Activated B cell treated with CpG ODN at 0.5 μM for 24 hours (primary cell): ENCODE measurements at regions not wholly inside any gene's neighbourhood (a gene's known extent, or its start where the extent isn't known, plus 50 kb on each side); places are given as distances from the start of the nearest gene placed in this dataset.

Experiments used
- ATAC-seq: fragments of 200-7000 bp; cut with Tn5 transposase; one replicate; pipeline ENCODE4 v1.10.0; 2021; ENCODE audit warnings: low read depth, mild to moderate bottlenecking, moderate library complexity
- CTCF ChIA-PET: fragments of 350-600 bp; sonication (Branson Sonifier 250); formaldehyde crosslinking; loops from one replicate; lab custom pipeline; 2021; ENCODE audit warnings: antibody characterized with exemption; lab: Charles Lee
- POLR2A ChIA-PET: fragments of 350-600 bp; sonication (Branson Sonifier 250); formaldehyde crosslinking; loops from one replicate; lab custom pipeline; 2021; ENCODE audit warnings: antibody characterized with exemption; lab: Charles Lee
- DNase-seq: peaks from one replicate; pipeline ENCODE4 v3.0.0; 2022
- H3K27ac Mint-ChIP-seq: one replicate; pipeline ENCODE4 v1.8.0; 2020; ENCODE audit warnings: mixed read lengths
- H3K27me3 Mint-ChIP-seq: one replicate; pipeline ENCODE4 v1.8.0; 2021; ENCODE audit warnings: mixed read lengths
- H3K36me3 Mint-ChIP-seq: one replicate; pipeline ENCODE4 v1.8.0; 2021; ENCODE audit warnings: low read depth, mixed read lengths
- H3K4me1 Mint-ChIP-seq: one replicate; pipeline ENCODE4 v1.8.0; 2021; ENCODE audit warnings: mixed read lengths
- H3K4me3 Mint-ChIP-seq: one replicate; pipeline ENCODE4 v1.8.0; 2020; ENCODE audit warnings: mild to moderate bottlenecking, mixed read lengths
- H3K9me3 Mint-ChIP-seq: one replicate; pipeline ENCODE4 v1.8.0; 2020; ENCODE audit warnings: mixed read lengths
- CTCF ChIP-seq: fragments of 200-600 bp; IDR thresholded peaks from one replicate; pipeline ENCODE4 v1.8.0; 2022; ENCODE audit warnings: antibody characterized with exemption, mild to moderate bottlenecking
- intact Hi-C: fragments of 100-400 bp; cut with micrococcal nuclease; formaldehyde crosslinking; loops from one replicate; pipeline ENCODE4 v1.15.1; 2024

- Mint-ChIP-seq H3K4me3 (no peak overlapping the region), H3K4me1 (no peaks in the 10 kb centered on the region), H3K36me3 (no peaks in the 10 kb centered on the region), H3K27ac (no peak overlapping the region), H3K27me3 (peaks cover 2% of the 10 kb centered on the region), H3K9me3 (no peaks in the 10 kb centered on the region)
- ATAC-seq (no peak), DNase-seq (no peak)
- ChIA-PET CTCF (no interaction called here), POLR2A (no interaction called here)
- TF ChIP-seq CTCF: no peak
- intact Hi-C loops: no loop called here
Measured at GRCh38 chr3:22729212-22729611, 473.9 kb upstream of the UBE2E2 start.

DNA sequence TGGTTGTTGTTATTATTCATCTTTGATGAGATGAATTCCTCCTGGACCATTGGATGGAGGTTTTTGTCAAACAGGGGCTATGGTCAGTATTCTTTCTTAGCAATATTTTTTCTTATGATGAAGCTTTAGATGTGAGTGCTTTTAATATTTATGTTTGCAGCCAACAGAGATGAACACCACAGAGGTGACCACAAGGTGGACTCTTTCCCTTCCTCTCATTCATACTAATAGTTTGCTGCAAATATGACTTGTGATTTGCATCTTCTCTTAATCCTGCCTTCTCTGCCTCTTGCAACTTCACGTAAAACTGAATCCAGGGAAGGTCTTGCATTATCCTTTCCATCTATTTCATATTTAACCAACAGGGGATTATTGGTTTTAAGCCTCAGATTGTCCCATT, 473.1 kb upstream of the UBE2E2 start:
- Mint-ChIP-seq H3K4me1 (no peaks in the 10 kb centered on the region), H3K27me3 (peaks cover 2% of the 10 kb centered on the region), H3K4me3 (no peak overlapping the region), H3K36me3 (no peaks in the 10 kb centered on the region), H3K27ac (no peak overlapping the region), H3K9me3 (no peaks in the 10 kb centered on the region)
- POLR2A ChIA-PET: no interaction called here
- ATAC-seq (no peak), DNase-seq (no peak)
- TF ChIP-seq CTCF: no peak
- CTCF ChIA-PET: no interaction called here
- intact Hi-C loops: loop anchor here (1.0 kb wide), 1 partner anchor 157 kb away; no protein-coding TSS in a partner anchor

DNA sequence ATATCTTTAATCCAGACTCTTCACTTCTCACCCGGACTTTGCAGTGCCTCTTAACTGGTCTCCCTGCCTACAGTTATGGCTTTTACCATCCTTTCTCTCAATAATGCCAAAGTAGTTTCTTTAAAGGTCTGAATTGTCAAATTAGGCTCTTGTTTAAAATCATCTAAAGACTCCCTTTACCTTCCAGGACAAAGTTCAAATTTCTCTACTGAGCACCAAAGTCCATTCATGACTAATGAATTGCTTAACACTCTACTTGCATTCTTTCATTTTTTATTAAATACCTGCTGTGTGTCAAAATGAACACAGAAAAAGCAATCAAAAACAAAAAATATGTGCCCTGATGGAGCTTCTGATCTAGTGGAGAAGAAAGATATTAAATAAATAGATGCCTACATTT, 472.4 kb upstream of the UBE2E2 start:
- intact Hi-C loops: loop anchor here (1.0 kb wide), 1 partner anchor 157 kb away; no protein-coding TSS in a partner anchor

GRCh38 chr3:22731901-22732300, 471.2 kb upstream of the UBE2E2 start:
- no peaks in the 10 kb centered on the region for H3K9me3 Mint-ChIP-seq
- DNase-seq (no peak), ATAC-seq (no peak)
- no peaks in the 10 kb centered on the region for H3K36me3 Mint-ChIP-seq
- no peak overlapping the region for H3K27ac Mint-ChIP-seq
- POLR2A ChIA-PET: no interaction called here
- TF ChIP-seq CTCF: no peak
- intact Hi-C loops: no loop called here
- no peaks in the 10 kb centered on the region for H3K4me1 Mint-ChIP-seq
- no peak overlapping the region for H3K4me3 Mint-ChIP-seq
- peaks cover 2% of the 10 kb centered on the region for H3K27me3 Mint-ChIP-seq
- CTCF ChIA-PET: no interaction called here

More for the DNA sequence above, 472.4 kb upstream of the UBE2E2 start:
- peaks cover 2% of the 10 kb centered on the region for H3K27me3 Mint-ChIP-seq
- POLR2A ChIA-PET: no interaction called here
- CTCF ChIA-PET: no interaction called here
- TF ChIP-seq CTCF: no peak
- H3K36me3 Mint-ChIP-seq: no peaks in the 10 kb centered on the region
- H3K27ac Mint-ChIP-seq: no peak overlapping the region
- ATAC-seq (no peak), DNase-seq (no peak)
- H3K4me3 Mint-ChIP-seq: no peak overlapping the region
- H3K9me3 Mint-ChIP-seq: no peaks in the 10 kb centered on the region
- no peaks in the 10 kb centered on the region for H3K4me1 Mint-ChIP-seq

- no peak for ATAC-seq
- POLR2A ChIA-PET: no interaction called here
- Mint-ChIP-seq H3K27me3 (peaks cover 2% of the 10 kb centered on the region), H3K27ac (no peak overlapping the region), H3K36me3 (no peaks in the 10 kb centered on the region), H3K9me3 (no peaks in the 10 kb centered on the region), H3K4me3 (no peak overlapping the region), H3K4me1 (no peaks in the 10 kb centered on the region)
- no peak for TF ChIP-seq CTCF
- no peak for DNase-seq
- intact Hi-C loops: no loop called here
- CTCF ChIA-PET: no interaction called here
Measured at GRCh38 chr3:22732641-22733040, 470.5 kb upstream of the UBE2E2 start.
